Right lobe of liver (tissue), 6 donors: ENCODE measurements at regions not wholly inside any gene's neighbourhood (a gene's known extent, or its start where the extent isn't known, plus 50 kb on each side); places are given as distances from the start of the nearest gene placed in this dataset.
"Not testable (repeated sequence)": the region's sequence is repeated elsewhere in the genome, so short reads cannot be mapped to it uniquely, and the experiment has no call there.

Experiments
- ATAC-seq, 4 donors: fragments of 200-7000 bp; cut with Tn5 transposase; one replicate each; pipeline ENCODE4 v1.9.1; 2020; ENCODE audit warnings: mild to moderate bottlenecking in 4 of 4, moderate library complexity in 4 of 4
- DNase-seq, 3 donors: peaks; one replicate each; pipeline ENCODE4 v3.0.0-alpha.2; 2020
- H3K27ac ChIP-seq, 3 donors: fragments of 200-600 bp; one replicate each; pipeline ENCODE4 v1.8.0; 2022
- H3K27me3 ChIP-seq, 2 donors: fragments of 200-600 bp; one replicate each; pipeline ENCODE4 v1.8.0; 2022
- H3K36me3 ChIP-seq, 4 donors: fragments of 200-600 bp; sonication (generic) in 1 of 4; one replicate each; pipeline versions ENCODE4 v1.5.1 to v1.8.0; 2017 to 2022; ENCODE audit warnings: control low read depth in 1 of 4
- H3K4me1 ChIP-seq, 4 donors: fragments of 200-600 bp; sonication (generic) in 1 of 4; one replicate each; pipeline versions ENCODE4 v1.5.1 to v1.8.0; 2017 to 2022; ENCODE audit warnings: control low read depth in 1 of 4
- H3K4me3 ChIP-seq, 3 donors: fragments of 200-600 bp; one replicate each; pipeline ENCODE4 v1.8.0; 2022
- H3K9me3 ChIP-seq, 4 donors: fragments of 200-600 bp; sonication (generic) in 1 of 4; one replicate each; pipeline versions ENCODE4 v1.5.1 to v1.8.0; 2017 to 2022; ENCODE audit warnings: control low read depth in 1 of 4
- CTCF ChIP-seq, 4 donors: fragments of 200-600 bp in 3 of 4; fragments of 450-650 bp in 1 of 4; IDR thresholded peaks; one replicate each; pipeline versions ENCODE4 v1.5.1 to v1.8.0; 2016 to 2022; ENCODE audit warnings: antibody characterized with exemption in 4 of 4, mild to moderate bottlenecking in 2 of 4
- POLR2A ChIP-seq: fragments of 450-650 bp; IDR thresholded peaks from one replicate; pipeline ENCODE4 v1.6.1; 2017; ENCODE audit warnings: antibody characterized with exemption, mild to moderate bottlenecking
- WGBS: methylation state at CpG from one replicate; pipeline ENCODE4 v1.1.6; 2018; ENCODE audit warnings: low coverage, low lambda C conversion rate; ENCODE audit not compliant: insufficient coverage; ENCODE audit errors: missing lambda C conversion rate; 5-methylcytosine and 5-hydroxymethylcytosine counted together
- intact Hi-C, 2 donors: fragments of 100-400 bp; cut with DNase I; formaldehyde crosslinking; loops; one replicate each; pipeline versions ENCODE4 v1.11.2 to v1.14.1; 2022
- donor health status: DM: no; HTN: yes; CAD: no.
- donor health status: DM: no; HTN: no; CAD: no.
- donor health status: DM: no; HTN: no; CAD: no.
- donor health status: DM: no; HTN: yes; CAD: no.
- donor health status: DM: no; HTN: yes; CAD: no.

GRCh38 chr4:181106398-181106797 lies 1136.8 kb upstream of the TENM3 start:
- Histone ChIP-seq H3K4me3 (no peak overlapping the region), H3K4me1 (no peaks in the 10 kb centered on the region), H3K27ac (no peak overlapping the region), H3K36me3 (no peaks in the 10 kb centered on the region), H3K27me3 (no peaks in the 10 kb centered on the region), H3K9me3 (no peaks in the 10 kb centered on the region)
- WGBS = 26% methylated on average over 2 of the region's 2 CpGs
- TF ChIP-seq CTCF (IDR thresholded peaks at IDR 0.05) (no peak), POLR2A (no peak)
- intact Hi-C loops = no loop called here
- no peak for DNase-seq
- no peak for ATAC-seq

DNA sequence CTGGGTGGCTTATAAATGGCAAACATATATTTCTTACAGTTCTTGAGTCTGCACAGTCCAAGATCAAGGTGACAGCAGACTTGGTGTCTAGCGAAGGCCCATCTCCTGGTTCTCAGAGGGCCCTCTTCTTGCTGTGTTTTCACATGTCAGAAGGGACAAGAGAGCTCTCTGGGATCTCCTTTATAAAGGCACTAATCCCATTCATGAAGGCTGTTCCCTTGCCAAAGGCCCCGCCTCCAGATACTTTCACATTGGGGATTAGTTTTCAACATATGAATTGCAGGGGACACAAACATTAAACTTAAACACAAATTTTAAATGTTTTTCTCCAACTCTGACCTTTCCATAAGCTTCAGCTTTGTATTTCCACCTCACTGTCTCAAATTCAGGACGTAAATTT lies 1135.0 kb upstream of the TENM3 start:
- Histone ChIP-seq H3K36me3 (no peaks in the 10 kb centered on the region), H3K27ac (no peak overlapping the region), H3K27me3 (no peaks in the 10 kb centered on the region), H3K9me3 (no peaks in the 10 kb centered on the region), H3K4me1 (no peaks in the 10 kb centered on the region), H3K4me3 (no peak overlapping the region)
- no peak for DNase-seq
- intact Hi-C loops = no loop called here
- TF ChIP-seq POLR2A (no peak), CTCF (IDR thresholded peaks at IDR 0.05) (no peak)
- no peak for ATAC-seq
- WGBS = 61% methylated on average over 3 of the region's 3 CpGs

DNA sequence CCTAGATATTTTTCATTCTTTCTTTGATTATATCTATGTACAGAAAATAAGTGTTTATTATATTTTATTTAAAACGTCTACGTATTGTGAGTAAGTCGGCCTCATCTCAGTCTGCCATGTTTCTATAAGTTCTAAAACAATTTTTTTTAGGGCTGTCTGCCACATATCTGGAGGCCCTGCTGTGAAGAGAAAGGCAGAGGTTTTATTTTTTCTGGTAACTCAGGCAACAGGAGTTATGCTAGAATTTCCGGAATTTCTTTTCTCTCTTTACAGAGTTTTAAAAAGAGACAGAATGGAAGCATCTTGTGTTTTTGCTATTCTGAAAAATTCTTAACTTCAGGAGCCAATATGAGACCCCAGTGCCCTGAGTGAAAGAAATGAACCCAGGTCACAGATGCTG lies 1124.0 kb upstream of the TENM3 start:
- Histone ChIP-seq H3K36me3 (no peaks in the 10 kb centered on the region), H3K27me3 (no peaks in the 10 kb centered on the region), H3K27ac (no peak overlapping the region), H3K9me3 (no peaks in the 10 kb centered on the region), H3K4me3 (no peak overlapping the region), H3K4me1 (no peaks in the 10 kb centered on the region)
- intact Hi-C loops = no loop called here
- DNase-seq (no peak), ATAC-seq (no peak)
- TF ChIP-seq POLR2A = no peak
- no peak for TF ChIP-seq CTCF (IDR thresholded peaks at IDR 0.05)
- 56% methylated on average over 4 of the region's 4 CpGs for WGBS

DNA sequence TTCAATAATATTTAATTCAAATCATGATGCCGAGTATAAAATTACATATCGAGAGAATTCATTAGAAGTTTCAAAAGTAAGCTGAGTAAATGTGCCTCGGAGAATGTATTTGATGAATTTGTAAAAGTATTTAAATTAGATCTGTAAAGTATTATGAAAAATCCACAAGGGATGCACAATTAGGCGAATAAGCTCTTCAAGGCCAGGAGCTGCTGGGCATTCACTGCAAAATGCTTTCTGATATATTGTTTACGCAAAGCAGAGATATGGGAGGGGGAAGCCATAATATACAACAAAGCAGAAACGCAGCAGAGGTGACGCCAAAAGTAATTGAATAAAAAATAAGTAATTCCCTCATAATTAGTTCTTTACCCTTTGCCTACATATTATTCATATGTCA lies 1121.5 kb upstream of the TENM3 start:
- no peaks in the 10 kb centered on the region for H3K9me3 ChIP-seq
- DNase-seq = no peak
- H3K4me1 ChIP-seq = no peaks in the 10 kb centered on the region
- WGBS = 59% methylated on average over 7 of the region's 7 CpGs
- H3K27ac ChIP-seq = no peak overlapping the region
- H3K4me3 ChIP-seq = no peak overlapping the region
- TF ChIP-seq CTCF (IDR thresholded peaks at IDR 0.05) = no peak
- TF ChIP-seq POLR2A = no peak
- H3K27me3 ChIP-seq = no peaks in the 10 kb centered on the region
- intact Hi-C loops = no loop called here
- H3K36me3 ChIP-seq = no peaks in the 10 kb centered on the region
- no peak for ATAC-seq

DNA sequence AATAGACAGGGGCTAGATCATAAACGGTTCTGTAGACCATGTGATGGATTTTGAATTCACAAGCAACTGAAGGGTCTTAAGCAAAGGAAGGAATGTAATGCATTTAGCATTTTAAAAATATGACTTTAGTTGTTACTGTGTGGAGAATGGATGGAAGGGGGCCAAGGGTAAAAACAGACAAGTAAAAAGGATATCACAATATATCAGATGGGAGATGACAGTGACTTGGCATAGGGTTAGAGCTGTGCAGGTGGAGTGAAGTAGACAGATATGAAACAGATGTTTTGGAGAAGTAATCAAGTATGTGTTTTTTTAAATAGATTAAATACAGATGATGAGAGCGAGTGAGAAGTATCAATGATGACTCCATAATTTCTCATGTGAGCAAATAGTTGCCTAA lies 1116.0 kb upstream of the TENM3 start:
- no peaks in the 10 kb centered on the region for H3K9me3 ChIP-seq
- no peaks in the 10 kb centered on the region for H3K36me3 ChIP-seq
- no peaks in the 10 kb centered on the region for H3K4me1 ChIP-seq
- no peak overlapping the region for H3K4me3 ChIP-seq
- no peak for ATAC-seq
- no peaks in the 10 kb centered on the region for H3K27me3 ChIP-seq
- DNase-seq = no peak
- intact Hi-C loops = no loop called here
- no peak for TF ChIP-seq POLR2A
- TF ChIP-seq CTCF (IDR thresholded peaks at IDR 0.05) = no peak
- H3K27ac ChIP-seq = no peak overlapping the region
- 52% methylated on average over 2 of the region's 2 CpGs for WGBS

DNA sequence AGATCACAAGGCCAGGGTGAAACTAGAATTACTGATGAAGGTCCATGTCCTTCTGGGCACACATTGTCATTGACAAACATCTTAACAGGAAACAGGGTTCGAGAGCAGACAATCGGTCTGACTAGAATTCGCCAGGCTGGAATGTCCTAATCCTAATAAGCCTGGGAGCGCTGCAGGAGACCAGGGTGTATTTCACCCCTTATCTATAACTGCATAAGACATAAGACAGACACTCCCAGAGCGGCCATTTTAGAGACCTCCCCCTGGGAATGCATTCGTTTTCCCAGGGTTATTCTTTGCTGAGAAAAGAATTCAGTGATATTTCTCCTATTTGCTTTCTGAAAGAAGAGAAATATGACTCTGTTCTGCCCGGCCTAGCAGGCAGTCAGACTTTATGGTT lies 1112.9 kb upstream of the TENM3 start:
- H3K4me1 ChIP-seq, DNase-seq, H3K27me3 ChIP-seq, ATAC-seq, H3K36me3 ChIP-seq, H3K27ac ChIP-seq, intact Hi-C loops, H3K4me3 ChIP-seq, H3K9me3 ChIP-seq: not testable (repeated sequence)
- 25% methylated on average over 2 of the region's 7 CpGs for WGBS
